Fibroblast of skin of right biceps (primary cell): ENCODE measurements at regions not wholly inside any gene's neighbourhood (a gene's known extent, or its start where the extent isn't known, plus 50 kb on each side); places are given as distances from the start of the nearest gene placed in this dataset.

Experiments
- DNase-seq: peaks from one replicate; pipeline ENCODE4 v3.0.0-alpha.2; 2013

- DNase-seq: peak; percentile 62
Measured at GRCh38 chr11:70661761-70662501, 263.6 kb downstream of the CTTN start.

- no peak for DNase-seq
Measured at GRCh38 chr11:70662691-70663098, 264.4 kb downstream of the CTTN start.

DNA sequence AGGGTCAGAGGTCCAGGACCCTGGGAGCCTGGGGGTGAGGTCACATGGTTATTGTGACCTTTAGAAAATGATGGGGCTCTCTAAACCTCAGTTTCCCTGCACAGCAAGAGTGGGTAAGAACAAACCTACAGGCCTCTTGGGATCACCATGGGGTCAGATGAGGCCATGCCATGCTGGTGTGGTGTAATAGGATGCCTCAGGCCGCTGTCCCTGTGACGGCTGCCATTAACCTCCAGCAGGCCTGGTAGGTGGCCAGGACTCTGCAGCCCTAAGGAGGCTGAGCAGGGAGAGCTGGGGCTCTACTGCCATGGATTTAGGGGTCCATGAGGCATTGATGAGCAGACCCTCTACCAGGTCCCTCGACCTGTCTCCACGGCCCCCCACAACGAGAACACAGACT, 265.5 kb downstream of the CTTN start:
- no peak for DNase-seq

GRCh38 chr11:70666311-70666710, 268.0 kb downstream of the CTTN start:
- no peak for DNase-seq

GRCh38 chr11:70667767-70668166, 269.4 kb downstream of the CTTN start:
- DNase-seq: no peak

GRCh38 chr11:70668204-70669202, 270.2 kb downstream of the CTTN start:
- DNase-seq: peak; percentile 3

GRCh38 chr11:70669281-70669680, 271.0 kb downstream of the CTTN start:
- DNase-seq: no peak

GRCh38 chr11:70669871-70670675, 271.7 kb downstream of the CTTN start:
- DNase-seq: no peak

DNA sequence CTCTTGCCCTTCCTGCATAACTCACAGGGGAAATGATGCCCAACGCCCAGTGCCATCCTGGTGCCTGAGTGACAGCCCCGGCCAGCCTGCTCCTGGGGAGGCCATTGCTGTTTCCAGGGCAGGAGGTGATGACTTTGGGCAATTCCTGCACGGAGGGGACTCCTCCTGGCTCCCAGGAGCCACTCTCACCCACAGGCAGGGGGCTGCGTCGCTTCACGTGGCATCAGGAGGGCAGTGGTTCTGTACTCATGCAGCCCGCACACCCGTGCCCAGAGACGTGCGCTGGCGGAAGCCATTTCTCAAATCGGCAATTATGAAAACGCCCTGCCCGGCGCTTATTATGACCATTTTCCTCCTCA, 272.3 kb downstream of the CTTN start:
- no peak for DNase-seq

DNA sequence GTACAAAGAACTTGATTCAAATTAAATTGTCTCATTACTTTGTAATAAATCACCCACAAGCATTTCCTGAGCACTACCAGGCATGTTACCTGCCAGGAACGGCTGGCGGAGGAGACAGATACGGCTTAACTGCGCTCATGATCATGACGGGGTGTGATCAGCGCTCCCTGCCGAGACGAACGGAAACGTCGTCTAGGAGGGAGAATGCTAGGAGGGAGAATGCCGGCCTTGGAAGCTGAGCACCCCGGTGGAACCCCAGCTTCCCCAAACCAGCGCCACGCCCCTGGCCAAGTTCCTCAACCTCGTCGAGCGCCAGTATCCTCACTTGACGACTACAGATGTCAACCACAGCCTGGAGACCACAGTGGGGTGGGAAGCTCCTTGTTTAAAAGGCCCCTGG, 272.8 kb downstream of the CTTN start:
- no peak for DNase-seq

GRCh38 chr11:70671611-70672010, 273.3 kb downstream of the CTTN start:
- DNase-seq: no peak

DNA sequence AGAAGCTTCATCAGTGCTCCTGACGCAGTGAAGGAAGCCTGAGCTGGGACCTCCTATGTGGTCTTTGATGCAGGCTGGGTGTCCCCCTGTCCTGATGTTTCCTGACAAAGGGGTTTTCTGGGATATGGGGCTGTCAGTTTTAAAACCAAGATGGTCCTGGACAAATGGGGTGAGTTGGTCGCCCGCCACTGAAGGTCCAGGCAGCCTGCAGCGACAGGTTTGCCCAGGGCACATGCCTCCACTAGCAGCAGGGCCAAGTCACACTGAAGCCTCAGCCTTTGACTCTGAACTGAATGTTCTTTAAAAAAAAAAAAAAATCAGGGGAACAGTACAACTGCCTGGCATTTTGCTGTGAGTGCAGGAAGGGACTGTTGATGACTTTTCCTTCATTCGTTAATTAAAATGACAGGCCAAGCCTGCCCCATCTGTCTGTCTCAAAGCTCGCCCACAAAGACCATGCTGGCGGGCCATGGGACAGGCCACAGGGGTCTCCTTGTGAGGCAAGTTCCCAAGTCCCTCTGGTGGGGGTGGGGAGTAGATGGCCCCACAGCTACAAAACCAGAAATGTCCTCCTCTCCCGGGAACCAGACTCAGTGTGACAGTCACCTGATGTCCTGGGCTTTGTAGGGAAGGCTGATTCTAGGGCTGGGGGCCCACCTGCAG, 274.8 kb downstream of the CTTN start:
- no peak for DNase-seq

- DNase-seq: no peak
Measured at GRCh38 chr11:70674605-70675004, 276.3 kb downstream of the CTTN start.

DNA sequence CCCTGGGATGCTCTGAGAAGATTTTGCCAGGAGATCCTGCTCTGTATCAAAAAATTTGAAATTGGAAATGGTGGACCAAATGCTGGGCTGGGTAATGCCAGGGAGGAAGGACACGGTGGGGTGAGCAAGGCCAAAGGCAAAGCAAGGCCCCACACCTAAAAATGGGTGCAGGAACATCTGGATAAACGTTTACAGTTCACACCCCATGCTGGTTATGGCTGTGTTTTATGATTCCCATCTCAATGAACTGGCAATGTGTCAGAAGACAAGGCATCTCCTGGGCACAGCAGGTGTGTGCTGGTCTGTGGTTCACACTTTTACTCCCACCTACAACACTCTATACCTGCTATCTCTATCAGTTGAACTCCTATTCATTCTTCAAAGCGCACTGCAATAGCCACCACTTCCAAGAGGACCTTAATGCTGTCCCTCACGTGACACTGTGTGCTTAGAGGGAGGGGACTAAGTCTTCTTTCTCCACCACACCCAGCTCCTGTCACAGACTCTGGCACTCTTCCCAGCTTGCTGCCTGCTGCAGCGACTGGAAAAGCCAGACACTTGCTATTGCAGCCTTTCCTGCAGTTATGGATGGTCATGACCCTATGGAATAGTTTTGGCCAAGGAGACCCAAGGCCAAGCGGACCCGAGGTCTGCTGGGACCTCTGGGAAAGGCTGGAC, 277.5 kb downstream of the CTTN start:
- no peak for DNase-seq

- no peak for DNase-seq
Measured at GRCh38 chr11:70677232-70677916, 279.0 kb downstream of the CTTN start.

GRCh38 chr11:70678931-70679900, 280.9 kb downstream of the CTTN start:
- no peak for DNase-seq

DNA sequence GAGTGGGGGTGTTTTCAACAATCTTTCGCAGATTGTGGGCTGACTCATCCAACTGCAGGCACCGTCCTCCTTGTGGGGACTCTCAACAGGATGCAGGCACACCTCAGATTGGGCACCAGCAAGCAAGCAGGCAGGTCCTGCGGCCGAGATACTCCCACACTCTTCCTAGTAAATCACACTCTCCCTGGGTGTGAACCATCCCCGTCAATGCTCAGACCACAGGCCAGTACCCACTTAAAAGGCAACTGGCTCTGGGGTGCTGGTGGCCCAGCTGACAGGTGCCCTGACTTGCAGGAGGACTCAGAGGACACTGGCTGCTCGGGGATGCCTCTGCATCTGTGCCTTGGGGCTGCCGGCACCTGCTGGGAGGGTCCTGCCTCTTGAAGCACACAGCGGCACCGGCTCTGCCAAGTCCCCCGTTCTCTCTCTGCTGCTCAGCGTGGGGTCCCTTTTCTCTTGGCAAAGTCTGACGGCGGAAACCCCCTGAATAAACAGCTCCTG, 282.5 kb downstream of the CTTN start:
- no peak for DNase-seq

DNA sequence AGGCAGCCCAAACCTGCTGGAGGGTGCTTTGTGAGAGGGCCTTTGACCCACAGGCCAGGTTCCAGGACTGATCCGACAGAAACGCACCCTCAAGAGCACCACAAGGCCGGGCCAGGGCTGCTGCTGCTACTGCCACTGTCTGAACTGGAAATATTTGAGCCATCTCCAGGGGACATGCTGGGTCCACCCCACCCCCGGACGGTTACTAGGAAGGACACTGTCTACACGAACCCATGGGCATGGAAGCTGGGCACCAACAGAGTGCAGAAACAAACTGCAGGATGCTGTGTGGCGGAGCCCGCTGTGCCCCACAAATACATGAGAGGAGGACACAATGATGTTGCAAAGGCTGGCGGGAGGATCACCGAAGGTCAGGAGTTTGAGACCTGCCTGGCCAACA, 283.7 kb downstream of the CTTN start:
- DNase-seq: no peak

- DNase-seq: no peak
Measured at GRCh38 chr11:70682760-70683159, 284.4 kb downstream of the CTTN start.

DNA sequence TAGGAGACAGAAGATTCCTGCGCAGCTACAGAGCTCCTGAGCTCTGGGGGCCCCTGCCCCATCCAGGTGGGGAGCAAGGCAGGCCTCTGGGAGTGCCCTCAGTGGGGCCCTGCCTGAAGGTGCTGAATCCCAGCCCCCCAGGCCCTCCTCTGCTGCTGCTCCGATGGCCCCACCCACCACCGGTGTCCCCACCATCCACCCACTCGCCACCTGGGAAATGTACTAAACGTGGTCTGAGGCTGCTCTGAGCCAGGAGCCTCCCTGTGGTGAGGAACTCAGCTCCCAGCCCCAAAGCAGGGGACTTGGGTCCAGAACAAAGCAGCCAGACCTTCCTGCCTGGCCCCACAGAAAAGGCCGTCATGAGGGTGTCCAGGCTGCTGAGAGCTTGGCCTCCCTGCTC, 289.4 kb downstream of the CTTN start:
- DNase-seq: no peak
